ENCODE measurements at regions not wholly inside any gene's neighbourhood (a gene's known extent, or its start where the extent isn't known, plus 50 kb on each side); places are given as distances from the start of the nearest gene placed in this dataset.

GRCh38 chr5:123807177-123807945 is 295.4 kb downstream of the CSNK1G3 start:
- intact Hi-C loops (cut with micrococcal nuclease) = no loop called here
- in situ Hi-C loops (cut with MboI) = no loop called here
- H3K27me3 ChIP-seq (ENCODE audit: control insufficient read depth in 2 of 2, insufficient read depth in 2 of 2, low read length in 2 of 2) = no peaks in the 10 kb centered on the region
- FAIRE-seq (no peak), DNase-seq (ENCODE audit: extremely low read depth in 1 of 4, low spot score in 3 of 4) (no peak), ATAC-seq (no peak)
- H2AFZ ChIP-seq (ENCODE audit: low read depth, low read length) = no peak overlapping the region
- H3K36me3 ChIP-seq (ENCODE audit: control insufficient read depth, insufficient read depth, low read length) = no peaks in the 10 kb centered on the region
- BruUV-seq (replicated peaks) = no TSS peak
- CTCF ChIA-PET (ENCODE audit: low intra/inter-chr PET ratio) = no interaction called here
- H4K20me1 ChIP-seq (replicated peaks; ENCODE audit: control insufficient read depth, insufficient read depth, low read length) = no peaks in the 10 kb centered on the region
- POLR2A ChIA-PET = no interaction called here
- H3K4me1 ChIP-seq (replicated peaks in 1 of 2; ENCODE audit: control insufficient read depth in 2 of 2, insufficient read depth in 2 of 2, low read length in 2 of 2) = no peaks in the 10 kb centered on the region
- H3K4me3 ChIP-seq = no peak overlapping the region
- H3K9me3 ChIP-seq (replicated peaks; ENCODE audit: control insufficient read depth, insufficient read depth, low read depth, low read length) = no peaks in the 10 kb centered on the region
- no peak overlapping the region for H3K9ac ChIP-seq (ENCODE audit: insufficient read depth in 1 of 2, low read depth in 2 of 2, low read length in 2 of 2)
- no peak for TF ChIP-seq ZNF695 (CRISPR knock-in tag; IDR thresholded peaks at IDR 0.05)
- no peak for TF ChIP-seq KDM4B (IDR thresholded peaks at IDR 0.05; ENCODE audit: borderline replicate concordance in 2 of 2, low read depth in 1 of 2)
- no peak for TF ChIP-seq CREBBP (IDR thresholded peaks at IDR 0.05; ENCODE audit: low read depth, low read length)
- no peak for TF ChIP-seq YBX1 (IDR thresholded peaks at IDR 0.05)
- no peak for TF ChIP-seq GABPA (tag; conservative IDR thresholded peaks at IDR 0.05; ENCODE audit: low read depth)
- TF ChIP-seq HCFC1 (IDR thresholded peaks at IDR 0.05; ENCODE audit: low read depth, low read length) = no peak
- no peak for TF ChIP-seq KAT2B (IDR thresholded peaks at IDR 0.05; ENCODE audit: low read depth, low read length)
- no peak for TF ChIP-seq BDP1 (IDR thresholded peaks at IDR 0.05; ENCODE audit: insufficient read depth, insufficient read length)
- no peak for TF ChIP-seq MYC (IDR thresholded peaks at IDR 0.05; ENCODE audit: low read depth, low read length)
- no peak for TF ChIP-seq MYC (CRISPR knock-in tag; IDR thresholded peaks at IDR 0.05; ENCODE audit: borderline replicate concordance, low read depth)
- no peak for TF ChIP-seq ZBTB9 (CRISPR knock-in tag; IDR thresholded peaks at IDR 0.05)
- TF ChIP-seq RCOR1 (IDR thresholded peaks at IDR 0.05; ENCODE audit: borderline replicate concordance in 1 of 2, low read depth in 2 of 2, low read length in 2 of 2) = no peak
- no peak for TF ChIP-seq CBX3 (IDR thresholded peaks at IDR 0.05; ENCODE audit: borderline replicate concordance in 1 of 2, low read length in 2 of 2)
- TF ChIP-seq SMARCC2 (IDR thresholded peaks at IDR 0.05; ENCODE audit: low read depth) = no peak
- 3% methylated on average over 5 of the region's 5 CpGs for WGBS (ENCODE audit: insufficient coverage, low coverage, missing lambda C conversion rate)
- H3K9me1 ChIP-seq (ENCODE audit: control insufficient read depth, insufficient read depth, low read length) = no peaks in the 10 kb centered on the region
- no peak overlapping the region for H3K27ac ChIP-seq (ENCODE audit: extremely low read depth, low read depth, low read length)
- H3K4me2 ChIP-seq (ENCODE audit: insufficient read depth, low read length) = no peak overlapping the region
- no peaks in the 10 kb centered on the region for H3K79me2 ChIP-seq (ENCODE audit: control insufficient read depth, insufficient read depth, low read length)

Data from K562 (cell line).